ENCODE measurements at regions not wholly inside any gene's neighbourhood (a gene's known extent, or its start where the extent isn't known, plus 50 kb on each side); places are given as distances from the start of the nearest gene placed in this dataset.

- TF ChIP-seq CTCF (conservative IDR thresholded peaks at IDR 0.05; ENCODE audit: low read depth, low read length) = no peak
- no peak for TF ChIP-seq POLR2A (IDR thresholded peaks at IDR 0.05; ENCODE audit: low read depth, low read length)
- TF ChIP-seq SMC3 (IDR thresholded peaks at IDR 0.05; ENCODE audit: low read depth, low read length) = no peak
- no peak for TF ChIP-seq CEBPB (IDR thresholded peaks at IDR 0.05; ENCODE audit: low read depth, low read length)
- TF ChIP-seq USF2 (IDR thresholded peaks at IDR 0.05; ENCODE audit: low read depth, low read length) = no peak
- TF ChIP-seq MAFK (IDR thresholded peaks at IDR 0.05; ENCODE audit: low read depth, low read length) = no peak
- TF ChIP-seq MAZ (IDR thresholded peaks at IDR 0.05; ENCODE audit: borderline replicate concordance, low read depth, low read length) = no peak
- TF ChIP-seq MXI1 (IDR thresholded peaks at IDR 0.05; ENCODE audit: borderline replicate concordance, low read depth, low read length) = no peak
- TF ChIP-seq RCOR1 (IDR thresholded peaks at IDR 0.05; ENCODE audit: insufficient replicate concordance, low read length) = no peak
Observed at GRCh38 chr5:162484095-162484494, 416.5 kb downstream of the GABRG2 start.

Data from IMR-90 (cell line).